ENCODE measurements at regions not wholly inside any gene's neighbourhood (a gene's known extent, or its start where the extent isn't known, plus 50 kb on each side); places are given as distances from the start of the nearest gene placed in this dataset.
A peak's percentile ranks its signal among the peaks of the same experiment; 100 is the strongest.

- Mint-ChIP-seq H3K36me3 (no peaks in the 10 kb centered on the region), H3K9me3 (peaks cover 0 to 8% (median 4%) of the 10 kb centered on the region in 3 donors), H3K4me3 (no peak overlapping the region), H3K27me3 (peaks cover 7% of the 10 kb centered on the region), H3K27ac (no peak overlapping the region), H3K4me1 (no peaks in the 10 kb centered on the region)
Observed at GRCh38 chr6:4653141-4653540, 123.1 kb upstream of the CDYL start.

- Mint-ChIP-seq H3K4me1 (peaks cover 6 to 9% (median 8%) of the 10 kb centered on the region in 3 donors), H3K9me3 (peaks cover 0 to 8% (median 4%) of the 10 kb centered on the region in 3 donors), H3K27me3 (peaks cover 16% of the 10 kb centered on the region), H3K36me3 (no peaks in the 10 kb centered on the region), H3K27ac (peak overlapping the region in 1 of 3 donors; percentile 24), H3K4me3 (peak overlapping the region in 1 of 4 donors; percentile 24)
Observed at GRCh38 chr6:4651831-4652467, 124.3 kb upstream of the CDYL start.

- Mint-ChIP-seq H3K27me3 (peaks cover 27% of the 10 kb centered on the region), H3K36me3 (no peaks in the 10 kb centered on the region), H3K27ac (no peak overlapping the region), H3K4me3 (no peak overlapping the region), H3K4me1 (peaks cover 6 to 9% (median 8%) of the 10 kb centered on the region in 3 donors), H3K9me3 (peaks cover 0 to 8% (median 4%) of the 10 kb centered on the region in 3 donors)
Observed at GRCh38 chr6:4649728-4650127, 126.5 kb upstream of the CDYL start.

- Mint-ChIP-seq H3K4me3 (peak overlapping the region in 3 of 4 donors; percentile 52 to 81 (median 75)), H3K27me3 (peaks cover 39% of the 10 kb centered on the region), H3K27ac (peak overlapping the region in 2 of 3 donors; percentile 47 to 77), H3K4me1 (peaks cover 6 to 9% (median 8%) of the 10 kb centered on the region in 3 donors), H3K9me3 (peaks cover 0 to 8% (median 4%) of the 10 kb centered on the region in 3 donors), H3K36me3 (no peaks in the 10 kb centered on the region)
Observed at GRCh38 chr6:4647414-4648365, 128.5 kb upstream of the CDYL start.

- no peak overlapping the region for H3K27ac Mint-ChIP-seq
- no peaks in the 10 kb centered on the region for H3K36me3 Mint-ChIP-seq
- H3K9me3 Mint-ChIP-seq, result no peaks in the 10 kb centered on the region
- H3K27me3 Mint-ChIP-seq, result peaks cover 46% of the 10 kb centered on the region
- peaks cover 6 to 9% (median 8%) of the 10 kb centered on the region in 3 donors for H3K4me1 Mint-ChIP-seq
- peak overlapping the region in 1 of 4 donors; percentile 39 for H3K4me3 Mint-ChIP-seq
Observed at GRCh38 chr6:4645713-4646360, 130.4 kb upstream of the CDYL start.

- Mint-ChIP-seq H3K27me3 (peaks cover 49% of the 10 kb centered on the region), H3K27ac (no peak overlapping the region), H3K4me3 (no peak overlapping the region), H3K36me3 (no peaks in the 10 kb centered on the region), H3K4me1 (peaks cover 6 to 9% (median 8%) of the 10 kb centered on the region in 3 donors), H3K9me3 (no peaks in the 10 kb centered on the region)
Observed at GRCh38 chr6:4644996-4645395, 131.2 kb upstream of the CDYL start.

GRCh38 chr6:4641461-4641860 lies 134.7 kb upstream of the CDYL start:
- H3K4me1 Mint-ChIP-seq, result no peaks in the 10 kb centered on the region
- no peak overlapping the region for H3K4me3 Mint-ChIP-seq
- no peaks in the 10 kb centered on the region for H3K36me3 Mint-ChIP-seq
- peaks cover 33% of the 10 kb centered on the region for H3K27me3 Mint-ChIP-seq
- H3K9me3 Mint-ChIP-seq, result no peaks in the 10 kb centered on the region
- no peak overlapping the region for H3K27ac Mint-ChIP-seq

- Mint-ChIP-seq H3K27me3 (peaks cover 30% of the 10 kb centered on the region), H3K27ac (no peak overlapping the region)
Observed at GRCh38 chr6:4640139-4640538, 136.1 kb upstream of the CDYL start.

GRCh38 chr6:4638641-4639040 lies 137.6 kb upstream of the CDYL start:
- H3K36me3 Mint-ChIP-seq, result no peaks in the 10 kb centered on the region
- no peaks in the 10 kb centered on the region for H3K4me1 Mint-ChIP-seq
- H3K27ac Mint-ChIP-seq, result no peak overlapping the region
- H3K27me3 Mint-ChIP-seq, result peaks cover 24% of the 10 kb centered on the region
- no peaks in the 10 kb centered on the region for H3K9me3 Mint-ChIP-seq
- H3K4me3 Mint-ChIP-seq, result no peak overlapping the region

More at GRCh38 chr6:4640139-4640538, 136.1 kb upstream of the CDYL start:
- no peak overlapping the region for H3K4me3 Mint-ChIP-seq
- no peaks in the 10 kb centered on the region for H3K4me1 Mint-ChIP-seq
- no peaks in the 10 kb centered on the region for H3K9me3 Mint-ChIP-seq
- no peaks in the 10 kb centered on the region for H3K36me3 Mint-ChIP-seq

- no peaks in the 10 kb centered on the region for H3K36me3 Mint-ChIP-seq
- no peak overlapping the region for H3K4me3 Mint-ChIP-seq
- peaks cover 17% of the 10 kb centered on the region for H3K27me3 Mint-ChIP-seq
- H3K4me1 Mint-ChIP-seq, result no peaks in the 10 kb centered on the region
- H3K27ac Mint-ChIP-seq, result no peak overlapping the region
- no peaks in the 10 kb centered on the region for H3K9me3 Mint-ChIP-seq
Observed at GRCh38 chr6:4637691-4638433, 138.3 kb upstream of the CDYL start.

- Mint-ChIP-seq H3K4me3 (no peak overlapping the region), H3K9me3 (peaks cover 0 to 2% (median 0%) of the 10 kb centered on the region in 3 donors), H3K27ac (no peak overlapping the region), H3K4me1 (no peaks in the 10 kb centered on the region), H3K36me3 (no peaks in the 10 kb centered on the region), H3K27me3 (peaks cover 12% of the 10 kb centered on the region)
Observed at GRCh38 chr6:4636881-4637224, 139.4 kb upstream of the CDYL start.

GRCh38 chr6:4636191-4636880 lies 139.9 kb upstream of the CDYL start:
- Mint-ChIP-seq H3K4me3 (no peak overlapping the region), H3K36me3 (no peaks in the 10 kb centered on the region), H3K27me3 (peaks cover 9% of the 10 kb centered on the region), H3K4me1 (no peaks in the 10 kb centered on the region), H3K9me3 (peaks cover 0 to 2% (median 0%) of the 10 kb centered on the region in 3 donors), H3K27ac (no peak overlapping the region)

GRCh38 chr6:4635666-4636065 lies 140.5 kb upstream of the CDYL start:
- H3K27me3 Mint-ChIP-seq, result peaks cover 6% of the 10 kb centered on the region
- H3K4me1 Mint-ChIP-seq, result no peaks in the 10 kb centered on the region
- H3K27ac Mint-ChIP-seq, result no peak overlapping the region
- peaks cover 0 to 4% (median 2%) of the 10 kb centered on the region in 3 donors for H3K9me3 Mint-ChIP-seq
- no peak overlapping the region for H3K4me3 Mint-ChIP-seq
- H3K36me3 Mint-ChIP-seq, result no peaks in the 10 kb centered on the region

- Mint-ChIP-seq H3K27ac (no peak overlapping the region), H3K27me3 (peaks cover 1% of the 10 kb centered on the region), H3K4me1 (no peaks in the 10 kb centered on the region), H3K9me3 (peaks cover 1 to 14% (median 5%) of the 10 kb centered on the region in 3 donors), H3K36me3 (no peaks in the 10 kb centered on the region), H3K4me3 (no peak overlapping the region)
Observed at GRCh38 chr6:4632421-4632820, 143.8 kb upstream of the CDYL start.
